ENCODE measurements at regions not wholly inside any gene's neighbourhood (a gene's known extent, or its start where the extent isn't known, plus 50 kb on each side); places are given as distances from the start of the nearest gene placed in this dataset.
"Not testable (repeated sequence)": the region's sequence is repeated elsewhere in the genome, so short reads cannot be mapped to it uniquely, and the experiment has no call there.

DNA sequence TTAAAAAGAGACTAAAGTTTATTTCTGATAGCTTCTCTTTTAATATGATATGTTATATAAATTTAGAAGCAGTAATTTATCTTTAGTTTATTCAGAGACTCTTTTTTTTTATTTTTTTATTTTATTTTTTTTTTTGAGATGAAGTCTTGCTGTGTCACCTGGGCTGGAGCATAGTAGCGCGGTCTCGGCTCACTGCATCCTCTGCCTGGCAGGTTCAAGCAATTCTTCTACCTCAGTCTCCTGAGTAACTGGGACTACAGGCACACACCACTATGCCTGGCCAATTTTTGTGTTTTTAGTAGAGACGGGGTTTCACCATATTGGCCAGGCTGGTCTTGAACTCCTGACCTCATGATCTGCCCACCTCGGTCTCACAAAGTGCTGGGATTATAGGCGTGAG is 89.6 kb downstream of the DISP1 start:
- Histone ChIP-seq H3K4me2 (no peak overlapping the region), H3K9me3 (no peaks in the 10 kb centered on the region), H3K4me3 (no peak overlapping the region), H3K4me1 (no peaks in the 10 kb centered on the region), H3K27ac (no peak overlapping the region)
- ChIA-PET POLR2A (no interaction called here), CTCF (interaction anchor here (1.1 kb wide), 1 partner anchor 185 kb away, joined by 3 read pairs; no protein-coding TSS in a partner anchor)
- DNase-seq (ENCODE audit: low read depth in 1 of 2, low spot score in 1 of 2) (no peak), ATAC-seq (no peak), FAIRE-seq (no peak)
- TF ChIP-seq RAD21 (conservative IDR thresholded peaks at IDR 0.05 in 1 of 2, IDR thresholded peaks at IDR 0.05 in 1 of 2), result no peak
- TF ChIP-seq MYC (IDR thresholded peaks at IDR 0.05; ENCODE audit: borderline replicate concordance, low read length), result no peak
- TF ChIP-seq SREBF2 (IDR thresholded peaks at IDR 0.05), result no peak
- TF ChIP-seq EHF (CRISPR knock-in tag; IDR thresholded peaks at IDR 0.05), result no peak
- TF ChIP-seq, protein P1, sequence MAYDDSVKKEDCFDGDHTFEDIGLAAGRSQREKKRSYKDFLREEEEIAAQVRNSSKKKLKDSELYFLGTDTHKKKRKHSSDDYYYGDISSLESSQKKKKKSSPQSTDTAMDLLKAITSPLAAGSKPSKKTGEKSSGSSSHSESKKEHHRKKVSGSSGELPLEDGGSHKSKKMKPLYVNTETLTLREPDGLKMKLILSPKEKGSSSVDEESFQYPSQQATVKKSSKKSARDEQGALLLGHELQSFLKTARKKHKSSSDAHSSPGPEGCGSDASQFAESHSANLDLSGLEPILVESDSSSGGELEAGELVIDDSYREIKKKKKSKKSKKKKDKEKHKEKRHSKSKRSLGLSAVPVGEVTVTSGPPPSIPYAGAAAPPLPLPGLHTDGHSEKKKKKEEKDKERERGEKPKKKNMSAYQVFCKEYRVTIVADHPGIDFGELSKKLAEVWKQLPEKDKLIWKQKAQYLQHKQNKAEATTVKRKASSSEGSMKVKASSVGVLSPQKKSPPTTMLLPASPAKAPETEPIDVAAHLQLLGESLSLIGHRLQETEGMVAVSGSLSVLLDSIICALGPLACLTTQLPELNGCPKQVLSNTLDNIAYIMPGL (CRISPR knock-in tag; IDR thresholded peaks at IDR 0.05; ENCODE audit: borderline replicate concordance), result no peak
- TF ChIP-seq PHF8 (IDR thresholded peaks at IDR 0.05; ENCODE audit: borderline replicate concordance, low read depth), result no peak
- TF ChIP-seq CBX8 (IDR thresholded peaks at IDR 0.05), result no peak
- TF ChIP-seq, protein P2, sequence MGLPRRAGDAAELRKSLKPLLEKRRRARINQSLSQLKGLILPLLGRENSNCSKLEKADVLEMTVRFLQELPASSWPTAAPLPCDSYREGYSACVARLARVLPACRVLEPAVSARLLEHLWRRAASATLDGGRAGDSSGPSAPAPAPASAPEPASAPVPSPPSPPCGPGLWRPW (IDR thresholded peaks at IDR 0.05), result no peak
- no peak for TF ChIP-seq HOXA7 (CRISPR knock-in tag; IDR thresholded peaks at IDR 0.05)
- no peak for TF ChIP-seq MAZ (IDR thresholded peaks at IDR 0.05; ENCODE audit: borderline replicate concordance, low read depth, low read length)
- TF ChIP-seq POLR2AphosphoS2 (conservative IDR thresholded peaks at IDR 0.05; ENCODE audit: low read length), result no peak
- WGBS (ENCODE audit: missing lambda C conversion rate), result 92% methylated on average over 6 of the region's 6 CpGs

DNA sequence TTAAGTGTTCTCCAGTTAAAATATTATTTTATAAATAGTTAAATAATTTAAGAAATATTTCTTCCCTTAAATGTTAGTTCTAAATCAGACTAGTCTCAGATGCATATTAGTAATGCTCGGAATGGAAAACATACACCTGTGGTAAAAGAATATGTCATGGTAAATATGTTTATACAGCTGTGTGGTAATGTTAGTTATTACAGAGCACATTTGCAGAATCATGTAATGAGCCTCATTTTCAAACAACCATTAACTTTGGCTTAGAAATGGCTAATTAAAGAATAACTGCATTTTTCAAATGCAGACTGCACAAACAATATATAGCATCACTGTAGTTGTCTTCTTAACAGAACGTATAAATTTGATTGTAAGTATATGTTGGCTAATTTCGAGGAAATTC is 90.3 kb downstream of the DISP1 start:
- Histone ChIP-seq H3K4me2 (no peak overlapping the region), H3K9me3 (no peaks in the 10 kb centered on the region), H3K4me1 (no peaks in the 10 kb centered on the region), H3K4me3 (no peak overlapping the region), H3K27ac (no peak overlapping the region)
- WGBS (ENCODE audit: missing lambda C conversion rate), result 80% methylated on average over 3 of the region's 3 CpGs
- DNase-seq (ENCODE audit: low read depth in 1 of 2, low spot score in 1 of 2), result no peak
- no peak for ATAC-seq
- no peak for FAIRE-seq
- ChIA-PET POLR2A (no interaction called here), CTCF (no interaction called here)
- TF ChIP-seq, protein P1 (CRISPR knock-in tag; IDR thresholded peaks at IDR 0.05; ENCODE audit: borderline replicate concordance), result no peak

DNA sequence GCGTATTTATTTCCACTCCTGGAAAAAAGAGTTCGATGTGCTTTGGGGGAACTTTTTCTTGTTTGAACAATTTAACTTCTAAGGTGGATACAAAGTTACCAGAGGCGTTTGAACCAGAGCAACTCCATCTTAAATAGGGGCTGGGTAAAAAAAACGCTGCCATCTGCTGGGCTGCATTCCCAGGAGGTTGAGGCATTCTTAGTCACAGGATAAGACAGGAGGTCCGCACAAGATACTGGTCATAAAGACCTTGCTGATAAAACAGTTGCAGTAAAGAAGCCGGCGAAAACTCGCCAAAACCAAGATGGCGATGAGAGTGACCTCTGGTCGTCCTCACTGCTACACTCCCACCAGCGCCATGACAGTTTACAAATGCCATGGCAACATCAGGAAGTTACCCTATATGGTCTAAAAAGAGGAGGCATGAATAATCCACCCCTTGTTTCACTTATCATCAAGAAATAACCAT is 91.5 kb downstream of the DISP1 start:
- H3K27ac ChIP-seq; POLR2A ChIA-PET; FAIRE-seq; DNase-seq (ENCODE audit: low read depth in 1 of 2, low spot score in 1 of 2); H3K4me2 ChIP-seq; H3K4me1 ChIP-seq; CTCF ChIA-PET; H3K9me3 ChIP-seq; ATAC-seq; H3K4me3 ChIP-seq: not testable (repeated sequence)
- 81% methylated on average over 11 of the region's 11 CpGs for WGBS (ENCODE audit: missing lambda C conversion rate)

GRCh38 chr1:222909586-222909985 is 94.7 kb downstream of the DISP1 start:
- no peak for DNase-seq (ENCODE audit: low read depth in 1 of 2, low spot score in 1 of 2)
- no peak overlapping the region for H3K4me3 ChIP-seq
- TF ChIP-seq CBX8 (IDR thresholded peaks at IDR 0.05) (no peak), NR3C1 (IDR thresholded peaks at IDR 0.05) (no peak), E2F6 (IDR thresholded peaks at IDR 0.05; ENCODE audit: borderline replicate concordance, low read depth) (no peak), POLR2A (IDR thresholded peaks at IDR 0.05; ENCODE audit: low read length) (no peak), RNF2 (IDR thresholded peaks at IDR 0.05; ENCODE audit: borderline replicate concordance, low read depth) (no peak), ZFP36 (IDR thresholded peaks at IDR 0.05; ENCODE audit: borderline replicate concordance, partially characterized antibody) (no peak), ZC3H11A (IDR thresholded peaks at IDR 0.05) (no peak), BHLHE40 (IDR thresholded peaks at IDR 0.05; ENCODE audit: low read depth, low read length) (no peak), TP53 (CRISPR knock-in tag; IDR thresholded peaks at IDR 0.05) (no peak), EP300 (IDR thresholded peaks at IDR 0.05) (no peak), CHD2 (IDR thresholded peaks at IDR 0.05; ENCODE audit: low read length, partially characterized antibody) (no peak), HOXA7 (CRISPR knock-in tag; IDR thresholded peaks at IDR 0.05) (no peak), FOXS1 (CRISPR knock-in tag; IDR thresholded peaks at IDR 0.05) (no peak), MAZ (IDR thresholded peaks at IDR 0.05; ENCODE audit: borderline replicate concordance, low read depth, low read length) (no peak), RARB (CRISPR knock-in tag; IDR thresholded peaks at IDR 0.05) (no peak)
- TF ChIP-seq, protein P1 (CRISPR knock-in tag; IDR thresholded peaks at IDR 0.05; ENCODE audit: borderline replicate concordance), result no peak
- ChIA-PET CTCF (no interaction called here), POLR2A (no interaction called here)
- H3K27ac ChIP-seq, result no peak overlapping the region
- H3K4me1 ChIP-seq, result peaks cover 9% of the 10 kb centered on the region; the same call in 2 of the 3 replicates
- H3K9me3 ChIP-seq, result no peaks in the 10 kb centered on the region
- FAIRE-seq, result no peak
- no peak for ATAC-seq
- no peak overlapping the region for H3K4me2 ChIP-seq
- 60% methylated on average over 4 of the region's 4 CpGs for WGBS (ENCODE audit: missing lambda C conversion rate)
